PFSK-1 (cell line): ENCODE measurements at regions not wholly inside any gene's neighbourhood (a gene's known extent, or its start where the extent isn't known, plus 50 kb on each side); places are given as distances from the start of the nearest gene placed in this dataset.

Source experiments
- FOXP2 ChIP-seq: optimal IDR thresholded peaks from 2 replicates; pipeline ENCODE3; 2011; ENCODE audit warnings: borderline replicate concordance, control low read depth, inconsistent platforms; ENCODE audit not compliant: insufficient read depth; ENCODE audit errors: extremely low read length, extremely low read depth
- POLR2AphosphoS5 ChIP-seq: IDR thresholded peaks from 2 replicates; pipeline ENCODE4 v1.6.1; 2012; ENCODE audit warnings: low read depth, mild to moderate bottlenecking, control low read depth, low read length, moderate library complexity
- REST ChIP-seq, 2 experiments: IDR thresholded peaks; 2 replicates each; pipeline versions ENCODE4 v1.6.1 to v1.8.0; 2011 to 2012; ENCODE audit warnings: low read depth in 2 of 2, low read length in 2 of 2, control low read depth in 1 of 2, inconsistent platforms in 1 of 2, mild to moderate bottlenecking in 1 of 2, moderate library complexity in 1 of 2; ENCODE audit not compliant: insufficient read depth in 1 of 2
- SIN3A ChIP-seq: IDR thresholded peaks from 2 replicates; pipeline ENCODE4 v1.6.1; 2012; ENCODE audit warnings: mild to moderate bottlenecking, low read length, moderate library complexity, borderline replicate concordance; ENCODE audit not compliant: insufficient read depth
- TAF1 ChIP-seq: IDR thresholded peaks from 2 replicates; pipeline ENCODE4 v1.6.1; 2012; ENCODE audit warnings: low read length, control low read depth, borderline replicate concordance; ENCODE audit not compliant: insufficient read depth

GRCh38 chr5:118553662-118554061 lies 434.7 kb downstream of the DTWD2 start:
- TF ChIP-seq TAF1 (no peak), SIN3A (peak; percentile 65; the same call in 1 of the 2 replicates)

DNA sequence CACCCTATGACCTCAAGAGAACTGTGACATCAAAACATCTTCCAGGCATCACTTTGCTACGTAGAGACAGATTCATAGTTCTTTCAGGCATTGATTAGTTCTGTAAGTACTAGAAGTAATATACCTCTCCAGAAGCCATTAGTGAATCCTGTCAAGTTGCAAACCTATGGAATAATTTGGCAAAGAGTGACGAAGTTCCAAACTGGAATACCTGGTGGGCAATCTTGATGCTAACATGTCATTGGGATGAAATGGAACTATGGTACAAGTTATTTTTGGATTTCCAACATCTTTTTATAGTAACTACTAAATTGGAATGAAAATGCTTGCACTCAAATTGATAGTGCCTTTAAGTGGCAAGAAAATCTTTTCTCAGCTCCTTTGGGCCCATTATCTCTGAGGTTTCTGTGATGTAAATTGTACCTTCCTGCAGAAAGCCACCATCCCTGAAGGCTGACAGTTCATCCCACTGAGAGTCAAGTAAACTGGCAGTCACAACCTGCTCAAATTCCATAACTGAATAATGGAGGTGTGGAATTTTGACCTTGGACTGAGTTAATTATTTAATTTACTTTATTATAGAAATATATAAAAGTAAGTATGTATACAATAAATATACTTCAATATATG lies 435.5 kb downstream of the DTWD2 start:
- TF ChIP-seq TAF1 (no peak), SIN3A (no peak), FOXP2 (no peak), POLR2AphosphoS5 (no peak), REST (IDR thresholded peaks at IDR 0.05; ENCODE audit: insufficient read depth in 1 of 2, low read depth in 2 of 2, low read length in 2 of 2) (no peak)

DNA sequence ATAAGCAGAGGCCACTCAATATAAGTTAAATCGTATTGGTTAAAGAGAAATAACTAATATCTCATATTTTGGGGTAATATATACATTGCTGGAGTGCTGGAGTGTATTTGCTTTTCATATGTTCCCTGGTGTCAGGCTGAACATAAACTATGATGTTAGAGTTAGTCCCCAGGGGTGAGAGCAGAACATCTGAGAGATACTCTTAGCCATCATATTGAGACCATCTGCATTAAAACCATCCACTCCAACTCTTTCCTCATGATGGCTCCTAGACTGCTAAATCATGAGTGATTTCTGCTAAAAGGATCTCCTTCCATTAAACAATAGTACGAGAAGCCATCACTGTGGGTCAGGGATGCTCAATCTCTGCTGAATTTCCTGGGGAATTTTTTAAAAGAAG lies 436.2 kb downstream of the DTWD2 start:
- no peak for TF ChIP-seq REST (IDR thresholded peaks at IDR 0.05; ENCODE audit: insufficient read depth in 1 of 2, low read depth in 2 of 2, low read length in 2 of 2)
- no peak for TF ChIP-seq TAF1
- TF ChIP-seq SIN3A, result no peak
- no peak for TF ChIP-seq FOXP2
- TF ChIP-seq POLR2AphosphoS5, result no peak

DNA sequence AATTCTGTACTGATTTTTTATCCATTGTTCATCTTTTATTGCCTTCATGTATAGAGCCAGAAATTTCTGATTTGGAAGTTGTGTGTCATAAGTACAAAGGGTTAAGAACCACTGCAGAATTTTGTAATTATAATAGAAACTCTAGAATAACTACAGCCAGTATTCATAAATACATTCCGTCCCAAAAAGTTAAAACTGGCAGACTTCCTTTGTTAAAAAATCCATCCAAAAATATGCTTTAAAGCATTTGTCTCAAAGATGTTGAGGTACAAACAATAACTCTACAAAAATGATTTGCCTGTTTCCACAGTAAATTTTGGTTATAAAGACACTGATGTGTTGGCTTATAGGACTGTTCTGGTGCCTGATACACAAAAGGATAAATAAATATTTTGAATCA lies 436.6 kb downstream of the DTWD2 start:
- no peak for TF ChIP-seq REST (IDR thresholded peaks at IDR 0.05; ENCODE audit: insufficient read depth in 1 of 2, low read depth in 2 of 2, low read length in 2 of 2)
- TF ChIP-seq SIN3A, result no peak
- no peak for TF ChIP-seq TAF1

- TF ChIP-seq SIN3A (no peak), REST (IDR thresholded peaks at IDR 0.05; ENCODE audit: insufficient read depth in 1 of 2, low read depth in 2 of 2, low read length in 2 of 2) (no peak), FOXP2 (no peak), POLR2AphosphoS5 (no peak), TAF1 (no peak)
Measured at GRCh38 chr5:118551031-118551430, 437.3 kb downstream of the DTWD2 start.
